ENCODE measurements at regions not wholly inside any gene's neighbourhood (a gene's known extent, or its start where the extent isn't known, plus 50 kb on each side); places are given as distances from the start of the nearest gene placed in this dataset.
"Not testable (repeated sequence)": the region's sequence is repeated elsewhere in the genome, so short reads cannot be mapped to it uniquely, and the experiment has no call there.

- no peak for DNase-seq (ENCODE audit: low read depth)
These were observed 933.7 kb downstream of the NLGN4X start for GRCh38 chrX:5295004-5295403.

- DNase-seq (ENCODE audit: low read depth), result no peak
These were observed 938.0 kb downstream of the NLGN4X start for GRCh38 chrX:5290635-5291034.

GRCh38 chrX:5289949-5290348, 938.7 kb downstream of the NLGN4X start:
- not testable (repeated sequence) for DNase-seq (ENCODE audit: low read depth)

GRCh38 chrX:5278908-5279307, 949.8 kb downstream of the NLGN4X start:
- DNase-seq (ENCODE audit: low read depth), result no peak

GRCh38 chrX:5265324-5265850, 963.3 kb downstream of the NLGN4X start:
- no peak for DNase-seq (ENCODE audit: low read depth)

GRCh38 chrX:5250106-5250505, 978.6 kb downstream of the NLGN4X start:
- DNase-seq (ENCODE audit: low read depth), result no peak

- no peak for DNase-seq (ENCODE audit: low read depth)
These were observed 986.4 kb downstream of the NLGN4X start for GRCh38 chrX:5242091-5242790.

- no peak for DNase-seq (ENCODE audit: low read depth)
These were observed 991.9 kb downstream of the NLGN4X start for GRCh38 chrX:5236749-5237148.

GRCh38 chrX:5236096-5236495, 992.6 kb downstream of the NLGN4X start:
- DNase-seq (ENCODE audit: low read depth), result no peak

- no peak for DNase-seq (ENCODE audit: low read depth)
These were observed 994.8 kb downstream of the NLGN4X start for GRCh38 chrX:5233830-5234229.

- no peak for DNase-seq (ENCODE audit: low read depth)
These were observed 1008.2 kb downstream of the NLGN4X start for GRCh38 chrX:5220421-5220820.

GRCh38 chrX:5194806-5195205, 1033.9 kb downstream of the NLGN4X start:
- DNase-seq (ENCODE audit: low read depth), result no peak

GRCh38 chrX:5180135-5180741, 1048.4 kb downstream of the NLGN4X start:
- no peak for DNase-seq (ENCODE audit: low read depth)

- DNase-seq (ENCODE audit: low read depth), result no peak
These were observed 1051.9 kb downstream of the NLGN4X start for GRCh38 chrX:5176766-5177165.

GRCh38 chrX:5163663-5164062, 1065.0 kb downstream of the NLGN4X start:
- DNase-seq (ENCODE audit: low read depth), result no peak

GRCh38 chrX:5155301-5155700, 1073.4 kb downstream of the NLGN4X start:
- no peak for DNase-seq (ENCODE audit: low read depth)

GRCh38 chrX:5145957-5146356, 1082.7 kb downstream of the NLGN4X start:
- DNase-seq (ENCODE audit: low read depth), result no peak

- DNase-seq (ENCODE audit: low read depth), result no peak
These were observed 1086.0 kb downstream of the NLGN4X start for GRCh38 chrX:5142644-5143043.

GRCh38 chrX:5122181-5122678, 1106.4 kb downstream of the NLGN4X start:
- DNase-seq (ENCODE audit: low read depth), result no peak

GRCh38 chrX:5117816-5118215, 1110.9 kb downstream of the NLGN4X start:
- no peak for DNase-seq (ENCODE audit: low read depth)

- no peak for DNase-seq (ENCODE audit: low read depth)
These were observed 1115.5 kb downstream of the NLGN4X start for GRCh38 chrX:5113128-5113527.

GRCh38 chrX:5100004-5100403, 1128.7 kb downstream of the NLGN4X start:
- no peak for DNase-seq (ENCODE audit: low read depth)

GRCh38 chrX:5086388-5086787, 1142.3 kb downstream of the NLGN4X start:
- no peak for DNase-seq (ENCODE audit: low read depth)

- DNase-seq (ENCODE audit: low read depth), result no peak
These were observed 1144.4 kb downstream of the NLGN4X start for GRCh38 chrX:5084279-5084678.

All from activated T-cell treated with anti-CD3 and anti-CD28 coated beads for 24 hours (primary cell).